ENCODE measurements at regions not wholly inside any gene's neighbourhood (a gene's known extent, or its start where the extent isn't known, plus 50 kb on each side); places are given as distances from the start of the nearest gene placed in this dataset.

- TF ChIP-seq POLR2A (IDR thresholded peaks at IDR 0.05; ENCODE audit: low read length), result no peak
- TF ChIP-seq GATA1 (IDR thresholded peaks at IDR 0.05; ENCODE audit: low read depth, low read length), result no peak
These were observed 268.7 kb upstream of the TBX3 start for GRCh38 chr12:114952573-114953271.

Data from erythroblast (primary cell).